ENCODE measurements at regions not wholly inside any gene's neighbourhood (a gene's known extent, or its start where the extent isn't known, plus 50 kb on each side); places are given as distances from the start of the nearest gene placed in this dataset.

DNA sequence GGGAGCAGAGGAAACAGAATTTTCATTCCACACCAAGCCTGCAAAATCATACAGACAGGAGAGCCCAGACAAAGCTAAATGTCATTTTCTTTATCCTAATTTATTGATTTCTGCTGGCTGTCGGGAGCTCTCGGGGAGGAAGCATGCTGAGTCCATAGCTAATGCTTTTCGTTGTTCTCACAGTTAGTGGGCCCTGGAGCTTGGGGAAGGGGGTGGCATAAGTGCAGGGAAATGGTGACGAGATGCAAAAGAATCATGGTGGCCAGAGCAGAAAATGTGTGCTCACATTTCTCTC is 202.4 kb downstream of the TOMM20 start:
- Mint-ChIP-seq H3K36me3 (no peaks in the 10 kb centered on the region), H3K4me1 (ENCODE audit: low read depth in 2 of 2) (peaks cover 54 to 55% of the 10 kb centered on the region in 2 donors), H3K4me3 (peak overlapping the region; percentile 87), H3K27me3 (no peaks in the 10 kb centered on the region), H3K9me3 (peaks cover 7% of the 10 kb centered on the region), H3K27ac (peak overlapping the region; percentile 98 to 99)
- DNase-seq (ENCODE audit: low spot score), result no peak
- no peak for ATAC-seq

DNA sequence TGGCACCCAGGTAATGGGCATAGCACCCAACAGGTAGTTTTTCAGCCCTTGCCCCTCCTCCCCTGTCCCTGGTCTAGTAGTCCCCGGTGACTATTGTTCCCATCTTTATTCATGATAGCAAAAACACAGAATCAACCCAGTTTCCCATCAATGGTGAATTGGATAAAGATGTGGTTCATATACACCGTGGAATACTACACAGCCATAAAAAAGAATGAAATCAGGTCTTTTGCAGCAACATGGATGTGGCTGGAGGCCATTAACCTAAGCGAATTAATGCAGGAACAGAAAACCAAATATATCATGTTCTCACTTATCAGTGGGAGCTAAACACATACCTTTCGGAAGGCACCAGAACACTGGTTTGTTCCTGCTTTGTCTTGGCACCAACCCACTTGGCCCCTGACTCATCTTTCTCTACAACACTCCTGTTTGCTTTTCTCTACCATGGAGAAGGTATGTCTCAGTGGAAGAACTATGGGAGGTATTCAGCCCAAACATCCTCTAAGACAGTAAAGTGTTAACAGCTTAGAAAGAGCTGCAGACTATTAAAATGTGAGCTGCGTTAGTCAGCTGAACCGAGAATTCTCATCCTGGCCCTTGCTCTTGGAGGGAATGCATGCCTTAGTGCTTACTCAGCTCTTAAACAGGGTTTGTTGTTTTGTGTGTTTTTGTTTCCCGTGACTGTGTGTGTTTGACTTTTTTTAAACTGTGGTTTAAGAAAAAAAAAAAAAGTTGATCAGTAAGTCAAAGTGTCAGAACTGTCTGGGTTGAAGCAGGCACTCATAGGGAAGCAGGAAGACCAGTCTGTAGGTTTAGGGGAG is 203.0 kb downstream of the TOMM20 start:
- DNase-seq (ENCODE audit: low spot score) (no peak), ATAC-seq (no peak)
- H3K36me3 Mint-ChIP-seq, result no peaks in the 10 kb centered on the region
- peaks cover 7% of the 10 kb centered on the region for H3K9me3 Mint-ChIP-seq
- H3K27me3 Mint-ChIP-seq, result no peaks in the 10 kb centered on the region
- peaks cover 54 to 55% of the 10 kb centered on the region in 2 donors for H3K4me1 Mint-ChIP-seq (ENCODE audit: low read depth in 2 of 2)
- peak overlapping the region; percentile 87 for H3K4me3 Mint-ChIP-seq
- peak overlapping the region; percentile 98 to 99 for H3K27ac Mint-ChIP-seq

DNA sequence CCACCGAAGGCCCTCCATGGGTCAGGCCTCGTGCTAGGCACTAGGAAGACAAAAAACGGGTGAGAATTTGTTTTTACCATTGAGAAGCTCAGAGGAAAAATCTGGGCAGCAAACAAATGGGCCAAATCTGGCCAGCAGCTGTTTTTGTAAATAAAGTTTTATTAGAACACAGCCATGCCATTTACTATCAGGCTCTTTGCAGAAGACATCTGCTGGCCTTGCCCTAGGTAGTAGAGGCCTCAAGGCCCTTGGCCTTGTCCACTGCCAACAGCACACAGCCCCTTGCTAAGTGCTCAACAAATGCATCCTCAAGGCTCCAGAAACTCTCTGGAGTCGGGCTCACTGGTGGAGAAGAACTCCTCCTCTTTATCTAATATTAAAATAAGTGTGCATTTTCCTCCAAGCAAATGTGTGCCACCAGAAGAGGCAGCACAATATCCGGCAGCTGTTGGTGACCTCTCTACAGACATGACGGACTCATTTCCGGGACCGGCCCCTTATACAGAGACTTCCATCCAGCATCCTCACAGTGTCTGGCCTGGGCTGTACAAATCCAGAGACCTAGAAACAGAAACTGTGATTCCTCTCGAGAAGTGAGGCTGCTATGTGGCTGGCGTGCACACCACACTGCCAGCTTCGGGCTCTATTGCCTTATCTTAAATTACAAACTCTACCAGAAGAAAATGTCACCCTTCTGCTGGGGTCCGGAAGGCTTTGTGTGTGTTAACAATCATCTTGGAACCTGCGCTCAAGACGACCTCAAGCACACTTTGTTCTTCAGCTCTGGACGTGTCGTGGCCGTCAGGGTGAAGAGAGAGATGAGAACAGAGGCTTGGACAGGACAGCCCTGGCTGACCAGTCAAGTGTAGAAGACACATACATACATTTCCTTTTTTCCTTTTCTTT is 203.9 kb downstream of the TOMM20 start:
- no peak for DNase-seq (ENCODE audit: low spot score)
- Mint-ChIP-seq H3K36me3 (no peaks in the 10 kb centered on the region), H3K27ac (peak overlapping the region; percentile 98 to 99), H3K4me3 (peak overlapping the region; percentile 87), H3K4me1 (ENCODE audit: low read depth in 2 of 2) (peaks cover 54 to 59% of the 10 kb centered on the region in 2 donors), H3K9me3 (peaks cover 7% of the 10 kb centered on the region), H3K27me3 (no peaks in the 10 kb centered on the region)
- peak; percentile 52 to 54 for ATAC-seq

DNA sequence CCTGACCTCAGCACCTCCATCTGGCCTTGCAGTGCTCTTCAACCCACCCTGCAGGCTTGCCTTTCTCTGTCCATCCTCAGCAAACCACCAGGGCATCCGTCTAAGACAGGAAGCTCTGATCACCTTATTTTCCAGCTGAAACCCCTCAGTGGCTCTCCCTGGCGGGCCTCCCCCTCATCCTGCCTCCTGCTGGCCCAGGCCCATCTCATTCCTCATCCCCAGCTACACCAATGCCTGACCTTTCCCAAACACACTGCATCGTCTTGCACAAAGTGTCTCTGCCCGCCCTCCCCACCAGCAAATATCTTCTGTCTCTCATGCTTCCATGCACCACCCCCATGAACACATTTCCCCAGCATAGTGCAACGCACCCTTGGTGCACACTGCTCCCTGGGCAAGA is 205.0 kb downstream of the TOMM20 start:
- ATAC-seq (no peak), DNase-seq (ENCODE audit: low spot score) (no peak)
- Mint-ChIP-seq H3K4me3 (peak overlapping the region; percentile 4), H3K36me3 (no peaks in the 10 kb centered on the region), H3K27ac (peak overlapping the region; percentile 5 to 98), H3K4me1 (ENCODE audit: low read depth in 2 of 2) (peaks cover 58 to 59% of the 10 kb centered on the region in 2 donors), H3K27me3 (no peaks in the 10 kb centered on the region), H3K9me3 (peaks cover 7% of the 10 kb centered on the region)

DNA sequence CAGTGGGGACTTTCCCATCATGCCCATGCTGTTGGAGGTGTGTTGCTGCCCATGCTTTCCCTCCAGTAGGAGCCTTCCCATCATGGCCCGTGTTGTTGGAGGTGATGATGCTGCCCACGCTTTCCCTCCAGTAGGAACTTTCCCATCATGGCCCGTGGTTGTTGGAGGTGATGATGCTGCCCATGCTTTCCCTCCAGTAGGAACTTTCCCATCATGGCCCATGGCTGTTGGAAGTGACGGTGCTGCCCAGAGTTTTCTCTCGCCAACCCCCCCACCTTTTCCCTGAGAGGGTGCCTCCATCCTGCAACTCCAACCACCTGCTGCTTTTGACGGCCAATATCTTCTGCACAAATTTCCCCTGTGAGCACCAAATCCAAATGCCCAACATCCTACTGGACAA is 205.7 kb downstream of the TOMM20 start:
- Mint-ChIP-seq H3K27ac (peak overlapping the region; percentile 5 to 98), H3K27me3 (no peaks in the 10 kb centered on the region), H3K9me3 (peaks cover 7% of the 10 kb centered on the region), H3K4me1 (ENCODE audit: low read depth in 2 of 2) (peaks cover 55% of the 10 kb centered on the region in 2 donors), H3K36me3 (no peaks in the 10 kb centered on the region), H3K4me3 (no peak overlapping the region)
- ATAC-seq (no peak), DNase-seq (ENCODE audit: low spot score) (no peak)

DNA sequence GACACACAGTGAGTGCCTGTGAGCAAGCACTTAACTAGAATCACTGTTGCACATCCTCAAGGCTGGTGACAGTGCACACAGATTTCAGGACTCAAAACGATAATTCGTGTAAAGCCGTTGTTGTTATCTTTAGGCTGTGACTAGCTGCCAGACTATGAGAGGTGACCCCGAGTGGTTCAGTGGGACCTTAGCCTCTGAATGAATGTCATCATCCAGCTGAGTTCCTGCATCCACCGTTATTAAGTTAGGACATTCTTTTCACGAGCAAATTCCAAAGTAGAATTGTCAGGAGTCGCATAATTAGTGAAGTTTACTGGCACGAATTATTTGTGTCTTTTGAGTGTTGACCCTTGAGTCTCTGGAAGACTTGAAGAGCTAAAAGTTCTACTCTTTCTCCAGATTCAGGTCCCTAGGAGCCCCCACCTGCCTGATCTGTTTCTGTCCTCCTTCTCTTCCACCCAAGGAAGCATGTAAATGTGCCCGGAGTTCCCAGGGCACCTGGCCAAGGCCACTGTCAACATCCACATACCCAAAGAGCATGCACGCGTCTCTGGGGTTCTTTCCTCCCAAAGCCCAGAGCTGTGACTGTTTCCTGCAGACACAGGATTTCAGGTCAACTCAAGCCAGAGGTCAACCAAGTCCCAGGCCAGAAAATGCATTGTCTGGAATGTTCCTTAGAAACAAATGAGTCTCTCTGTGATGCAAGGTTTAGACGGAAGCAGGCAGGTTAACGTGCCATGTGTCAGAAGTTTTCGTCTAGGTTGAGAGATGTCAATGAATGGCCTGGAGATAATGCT is 207.2 kb downstream of the TOMM20 start:
- Mint-ChIP-seq H3K27me3 (no peaks in the 10 kb centered on the region), H3K4me1 (ENCODE audit: low read depth in 2 of 2) (peaks cover 44 to 45% of the 10 kb centered on the region in 2 donors), H3K27ac (peak overlapping the region in 1 of 2 donors; percentile 53), H3K4me3 (no peak overlapping the region), H3K36me3 (no peaks in the 10 kb centered on the region), H3K9me3 (peaks cover 7% of the 10 kb centered on the region)
- no peak for ATAC-seq
- no peak for DNase-seq (ENCODE audit: low spot score)

DNA sequence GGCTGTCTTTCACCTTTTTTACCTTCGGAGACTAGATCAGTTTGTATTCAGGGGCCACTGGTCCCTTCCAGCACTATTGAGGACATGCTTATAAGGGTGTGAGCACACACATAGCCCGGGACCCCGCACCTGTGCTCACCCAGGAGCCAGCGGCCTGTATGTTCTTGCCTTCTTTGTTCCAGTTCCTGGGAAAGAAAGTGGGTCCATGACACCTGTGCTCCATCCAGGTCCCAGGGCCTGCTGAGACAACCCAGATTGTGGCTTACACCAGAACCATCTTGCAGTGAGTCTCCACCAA is 207.8 kb downstream of the TOMM20 start:
- ATAC-seq (no peak), DNase-seq (ENCODE audit: low spot score) (no peak)
- Mint-ChIP-seq H3K27ac (peak overlapping the region in 1 of 2 donors; percentile 53), H3K36me3 (no peaks in the 10 kb centered on the region), H3K9me3 (peaks cover 7% of the 10 kb centered on the region), H3K4me3 (no peak overlapping the region), H3K27me3 (no peaks in the 10 kb centered on the region), H3K4me1 (ENCODE audit: low read depth in 2 of 2) (peaks cover 39 to 40% of the 10 kb centered on the region in 2 donors)

DNA sequence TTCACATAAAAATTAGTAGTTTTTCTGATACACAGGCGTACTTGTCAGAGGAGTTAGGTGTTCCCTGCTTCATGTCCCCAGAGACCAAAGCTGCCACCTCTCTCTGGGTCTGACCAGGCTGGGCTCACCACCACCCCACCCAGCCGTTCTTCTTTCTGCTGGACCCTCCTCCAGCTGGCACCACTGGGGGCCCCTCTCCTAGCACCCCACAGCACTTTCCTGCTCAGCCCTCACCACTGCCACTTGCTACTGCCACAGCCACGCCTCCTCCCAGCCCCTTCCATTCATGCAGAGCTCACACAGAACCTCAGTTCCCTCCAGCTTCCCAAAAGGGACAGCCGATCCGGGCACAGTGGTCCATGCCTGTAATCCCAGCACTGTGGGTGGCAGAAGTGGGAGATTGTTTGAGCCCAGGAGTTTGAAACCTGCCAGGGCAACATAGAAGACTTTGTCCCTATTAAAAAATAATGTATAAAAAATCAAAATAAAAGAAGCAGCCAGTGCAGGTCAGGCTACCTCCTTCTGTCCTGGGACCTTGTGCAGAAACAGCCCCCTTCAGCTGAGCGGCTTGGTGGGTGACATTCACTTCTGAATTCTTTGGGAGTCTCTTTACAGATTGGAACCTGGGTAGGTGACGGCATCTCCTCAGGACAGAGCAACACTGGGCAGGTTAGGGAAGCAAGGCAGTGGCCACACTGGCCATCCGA is 208.3 kb downstream of the TOMM20 start:
- Mint-ChIP-seq H3K27ac (peak overlapping the region; percentile 46 to 53), H3K4me1 (ENCODE audit: low read depth in 2 of 2) (peaks cover 38 to 40% of the 10 kb centered on the region in 2 donors), H3K9me3 (peaks cover 7% of the 10 kb centered on the region), H3K4me3 (no peak overlapping the region), H3K27me3 (no peaks in the 10 kb centered on the region), H3K36me3 (no peaks in the 10 kb centered on the region)
- ATAC-seq (no peak), DNase-seq (ENCODE audit: low spot score) (no peak)

DNA sequence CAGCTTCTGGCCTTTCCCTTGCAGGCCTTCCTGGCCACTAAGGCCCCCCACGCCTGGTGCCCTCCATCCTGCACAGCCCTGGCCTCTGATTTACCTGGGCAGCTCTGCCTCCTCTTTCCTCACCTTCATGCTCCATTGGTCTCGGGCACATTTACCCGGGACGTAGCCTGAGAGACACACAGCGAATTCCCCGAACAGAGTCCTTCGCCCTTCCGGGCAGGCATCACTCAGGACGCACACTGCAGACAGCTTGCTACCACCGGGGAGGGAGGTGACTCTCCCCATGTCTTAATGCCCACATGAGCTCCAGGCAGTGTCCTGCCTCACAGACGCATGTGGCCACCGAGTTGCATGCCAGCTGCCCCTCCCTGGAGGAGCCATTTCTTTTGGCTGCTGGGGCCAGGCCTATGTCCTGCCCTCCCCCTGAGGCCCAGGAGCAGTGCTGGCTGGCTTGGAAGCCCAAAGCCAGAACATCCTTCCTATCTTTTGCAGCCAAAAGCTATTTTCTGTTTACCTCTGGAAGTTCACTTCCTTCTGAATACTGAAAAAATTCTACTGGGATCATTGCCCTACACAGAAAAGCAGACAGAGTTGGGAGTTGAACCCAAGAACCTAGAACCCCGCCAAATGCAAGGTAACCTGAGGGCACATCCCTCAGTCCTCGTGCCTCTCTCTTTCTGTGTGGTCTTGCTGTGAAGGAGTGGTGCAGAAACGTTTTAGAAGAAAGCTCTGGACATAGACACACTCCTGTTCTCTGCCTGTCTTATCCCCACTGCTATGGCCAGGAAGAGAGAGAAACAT is 209.5 kb downstream of the TOMM20 start:
- DNase-seq (ENCODE audit: low spot score) (no peak), ATAC-seq (no peak)
- no peak overlapping the region for H3K4me3 Mint-ChIP-seq
- peak overlapping the region; percentile 46 to 66 for H3K27ac Mint-ChIP-seq
- H3K9me3 Mint-ChIP-seq, result peaks cover 7% of the 10 kb centered on the region
- H3K4me1 Mint-ChIP-seq (ENCODE audit: low read depth in 2 of 2), result peaks cover 31 to 41% of the 10 kb centered on the region in 2 donors
- no peaks in the 10 kb centered on the region for H3K36me3 Mint-ChIP-seq
- no peaks in the 10 kb centered on the region for H3K27me3 Mint-ChIP-seq

DNA sequence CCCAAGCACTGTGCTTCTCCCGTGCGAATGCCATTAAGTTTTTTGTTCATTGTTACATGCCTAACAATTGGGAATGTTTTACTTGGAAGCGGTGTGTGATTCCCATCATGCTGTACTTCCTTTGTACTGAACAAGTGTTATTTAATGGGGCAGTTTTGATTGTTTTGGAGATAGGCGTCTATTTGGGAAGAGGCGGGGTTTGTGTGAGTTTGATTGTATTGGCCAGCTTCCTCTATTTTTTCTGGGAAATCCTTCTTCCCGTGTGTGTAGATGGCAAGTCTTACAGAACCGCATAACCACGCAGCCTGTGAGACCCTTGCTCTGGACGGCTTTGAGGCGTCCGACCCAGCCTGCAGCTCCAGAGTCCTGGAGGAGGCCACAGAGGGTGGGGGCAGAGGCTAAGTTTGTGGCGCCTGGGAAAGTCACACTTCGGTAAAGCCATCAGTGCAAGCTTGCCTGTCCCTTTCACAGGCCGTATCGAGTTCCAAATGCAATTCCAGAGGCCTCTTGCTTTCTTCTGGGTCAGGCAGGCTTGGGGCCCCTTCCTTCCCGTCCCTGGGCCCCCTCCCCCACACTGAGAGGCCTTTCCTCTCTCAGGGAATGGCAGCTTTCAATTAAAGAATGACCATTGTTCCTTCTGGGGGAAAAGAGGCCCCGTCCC is 210.3 kb downstream of the TOMM20 start:
- no peaks in the 10 kb centered on the region for H3K27me3 Mint-ChIP-seq
- no peaks in the 10 kb centered on the region for H3K36me3 Mint-ChIP-seq
- H3K4me1 Mint-ChIP-seq (ENCODE audit: low read depth in 2 of 2), result peaks cover 30 to 41% of the 10 kb centered on the region in 2 donors
- H3K9me3 Mint-ChIP-seq, result peaks cover 2% of the 10 kb centered on the region
- no peak overlapping the region for H3K4me3 Mint-ChIP-seq
- ATAC-seq (no peak), DNase-seq (ENCODE audit: low spot score) (no peak)
- H3K27ac Mint-ChIP-seq, result peak overlapping the region; percentile 46 to 82

DNA sequence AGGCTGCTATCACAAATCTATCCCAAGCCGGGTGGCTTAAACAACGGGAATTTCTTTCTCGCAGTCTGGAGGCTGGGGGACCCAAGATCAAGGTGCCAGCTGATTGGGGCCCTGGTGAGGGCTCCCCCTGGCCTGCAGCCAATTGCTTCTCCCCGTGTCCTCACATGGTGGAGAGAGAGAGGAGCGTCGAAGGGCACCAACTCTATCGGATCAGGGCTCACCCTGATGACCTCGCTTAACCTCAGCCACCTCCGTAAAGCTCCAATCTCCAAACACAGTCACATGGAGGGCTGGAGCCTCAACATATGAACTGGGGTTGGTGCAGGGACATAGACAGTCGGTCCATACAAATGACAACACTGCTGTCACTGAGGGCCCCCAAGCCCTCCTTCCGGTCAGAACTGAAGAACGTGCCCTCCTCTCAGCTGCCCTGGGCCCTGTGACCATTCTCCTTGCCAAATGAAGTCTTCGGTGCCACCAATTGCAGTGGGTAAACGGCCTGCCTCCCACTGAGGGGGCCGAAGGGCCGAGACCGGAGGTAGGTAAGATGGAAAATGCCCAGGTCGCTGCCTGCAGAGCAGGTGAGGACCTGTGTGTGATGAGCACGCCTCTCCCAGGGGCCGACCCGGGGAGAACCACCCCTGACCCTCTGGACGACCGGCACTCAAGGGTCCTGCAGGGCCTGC is 211.0 kb downstream of the TOMM20 start:
- no peak for ATAC-seq
- Mint-ChIP-seq H3K36me3 (no peaks in the 10 kb centered on the region), H3K27ac (peak overlapping the region; percentile 46 to 82), H3K4me1 (ENCODE audit: low read depth in 2 of 2) (peaks cover 29 to 40% of the 10 kb centered on the region in 2 donors), H3K27me3 (no peaks in the 10 kb centered on the region), H3K4me3 (no peak overlapping the region), H3K9me3 (no peaks in the 10 kb centered on the region)
- no peak for DNase-seq (ENCODE audit: low spot score)

DNA sequence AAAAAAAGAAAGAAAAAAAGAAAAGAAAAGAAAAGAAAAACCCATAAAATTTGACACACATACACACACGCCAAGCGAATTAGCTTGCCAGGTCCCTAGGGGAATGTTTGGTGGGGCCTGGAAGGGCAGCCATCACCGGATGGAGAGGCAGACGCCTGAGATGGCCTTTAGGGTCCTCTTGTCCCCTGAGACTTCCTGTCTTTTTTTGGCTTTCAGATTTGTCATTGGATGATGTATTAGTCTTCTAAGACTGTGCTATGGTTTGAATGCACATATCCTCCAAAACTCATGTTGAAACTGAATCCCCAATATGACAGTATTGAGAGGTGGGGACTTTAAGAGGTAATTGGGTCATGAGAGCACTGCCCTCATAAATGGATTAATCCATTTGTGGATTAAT is 211.8 kb downstream of the TOMM20 start:
- ATAC-seq (peak in 1 of 2 donors; percentile 15), DNase-seq (ENCODE audit: low spot score) (no peak)
- Mint-ChIP-seq H3K27ac (peak overlapping the region; percentile 7 to 82), H3K4me3 (no peak overlapping the region), H3K27me3 (no peaks in the 10 kb centered on the region), H3K9me3 (no peaks in the 10 kb centered on the region), H3K4me1 (ENCODE audit: low read depth in 2 of 2) (peaks cover 37 to 47% of the 10 kb centered on the region in 2 donors), H3K36me3 (no peaks in the 10 kb centered on the region)

Measured in natural killer cell treated with Interleukin-12 subunit alpha and Interleukin-12 subunit beta and Interleukin-15 and Interleukin-18, amount 100 ng/mL, for 72 hours (primary cell).